ENCODE measurements at regions not wholly inside any gene's neighbourhood (a gene's known extent, or its start where the extent isn't known, plus 50 kb on each side); places are given as distances from the start of the nearest gene placed in this dataset.

- no peak for DNase-seq
- Histone ChIP-seq H3K4me3 (ENCODE audit: low read length) (no peak overlapping the region), H3K9me3 (ENCODE audit: control insufficient read depth, low read length) (peaks cover 22% of the 10 kb centered on the region), H3K36me3 (ENCODE audit: control insufficient read depth, insufficient read depth, low read length) (no peaks in the 10 kb centered on the region), H3K27me3 (ENCODE audit: control insufficient read depth, insufficient read depth, low read length, poor library complexity, severe bottlenecking) (no peaks in the 10 kb centered on the region), H3K9ac (ENCODE audit: extremely low read depth, low read length, poor library complexity, severe bottlenecking) (no peak overlapping the region), H3K4me1 (ENCODE audit: control insufficient read depth, insufficient read depth, low read length) (no peaks in the 10 kb centered on the region), H3K27ac (ENCODE audit: low read depth, low read length) (no peak overlapping the region)
- Mint-ChIP-seq H3K27me3 (ENCODE audit: insufficient read depth) (no peaks in the 10 kb centered on the region), H3K36me3 (ENCODE audit: low read depth) (no peaks in the 10 kb centered on the region), H3K4me1 (peaks cover 6% of the 10 kb centered on the region), H3K9me3 (peaks cover 3% of the 10 kb centered on the region), H3K4me3 (no peak overlapping the region), H3K27ac (no peak overlapping the region)
- 96 to 100% methylated on average over 1 of the region's 1 CpG for WGBS, 2 experiments (ENCODE audit: insufficient coverage in 1 of 2, insufficient read length in 1 of 2)
- TF ChIP-seq, protein P1, sequence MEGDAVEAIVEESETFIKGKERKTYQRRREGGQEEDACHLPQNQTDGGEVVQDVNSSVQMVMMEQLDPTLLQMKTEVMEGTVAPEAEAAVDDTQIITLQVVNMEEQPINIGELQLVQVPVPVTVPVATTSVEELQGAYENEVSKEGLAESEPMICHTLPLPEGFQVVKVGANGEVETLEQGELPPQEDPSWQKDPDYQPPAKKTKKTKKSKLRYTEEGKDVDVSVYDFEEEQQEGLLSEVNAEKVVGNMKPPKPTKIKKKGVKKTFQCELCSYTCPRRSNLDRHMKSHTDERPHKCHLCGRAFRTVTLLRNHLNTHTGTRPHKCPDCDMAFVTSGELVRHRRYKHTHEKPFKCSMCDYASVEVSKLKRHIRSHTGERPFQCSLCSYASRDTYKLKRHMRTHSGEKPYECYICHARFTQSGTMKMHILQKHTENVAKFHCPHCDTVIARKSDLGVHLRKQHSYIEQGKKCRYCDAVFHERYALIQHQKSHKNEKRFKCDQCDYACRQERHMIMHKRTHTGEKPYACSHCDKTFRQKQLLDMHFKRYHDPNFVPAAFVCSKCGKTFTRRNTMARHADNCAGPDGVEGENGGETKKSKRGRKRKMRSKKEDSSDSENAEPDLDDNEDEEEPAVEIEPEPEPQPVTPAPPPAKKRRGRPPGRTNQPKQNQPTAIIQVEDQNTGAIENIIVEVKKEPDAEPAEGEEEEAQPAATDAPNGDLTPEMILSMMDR (conservative IDR thresholded peaks at IDR 0.05), result no peak
These were observed 847.8 kb downstream of the TRIML1 start for GRCh38 chr4:188987011-188987410.

GRCh38 chr4:188988131-188988530 lies 848.9 kb downstream of the TRIML1 start:
- Histone ChIP-seq H3K36me3 (ENCODE audit: control insufficient read depth, insufficient read depth, low read length) (no peaks in the 10 kb centered on the region), H3K27me3 (ENCODE audit: control insufficient read depth, insufficient read depth, low read length, poor library complexity, severe bottlenecking) (no peaks in the 10 kb centered on the region), H3K9me3 (ENCODE audit: control insufficient read depth, low read length) (peaks cover 18% of the 10 kb centered on the region), H3K4me1 (ENCODE audit: control insufficient read depth, insufficient read depth, low read length) (no peaks in the 10 kb centered on the region), H3K4me3 (ENCODE audit: low read length) (no peak overlapping the region), H3K9ac (ENCODE audit: extremely low read depth, low read length, poor library complexity, severe bottlenecking) (no peak overlapping the region), H3K27ac (ENCODE audit: low read depth, low read length) (no peak overlapping the region)
- TF ChIP-seq, protein P1 (conservative IDR thresholded peaks at IDR 0.05), result no peak
- Mint-ChIP-seq H3K27ac (no peak overlapping the region), H3K36me3 (ENCODE audit: low read depth) (no peaks in the 10 kb centered on the region), H3K4me3 (no peak overlapping the region), H3K27me3 (ENCODE audit: insufficient read depth) (no peaks in the 10 kb centered on the region), H3K4me1 (peaks cover 6% of the 10 kb centered on the region), H3K9me3 (peaks cover 3% of the 10 kb centered on the region)
- WGBS, 2 experiments (ENCODE audit: insufficient coverage in 1 of 2, insufficient read length in 1 of 2), result 95 to 97% methylated on average over 6 to 8 of the region's 8 CpGs
- DNase-seq, result no peak

DNA sequence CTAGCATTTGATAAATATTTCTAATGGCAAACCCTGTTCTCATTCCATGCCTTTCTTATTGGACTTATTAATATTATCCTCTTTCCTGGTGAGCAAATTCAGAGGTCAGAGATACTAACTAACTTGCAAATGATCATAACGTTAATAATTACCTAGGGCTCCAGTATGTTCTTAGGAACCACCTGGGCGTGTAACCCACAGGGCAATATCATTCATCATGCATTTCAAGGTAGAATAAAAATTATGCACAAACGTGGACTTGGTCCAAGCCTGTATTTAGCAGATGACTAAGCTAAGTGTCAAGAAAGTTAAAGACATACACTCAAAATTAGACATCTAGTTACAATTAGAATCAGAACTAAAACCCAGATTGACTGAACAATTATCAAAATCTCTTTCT lies 850.1 kb downstream of the TRIML1 start:
- Mint-ChIP-seq H3K36me3 (ENCODE audit: low read depth) (no peaks in the 10 kb centered on the region), H3K9me3 (peaks cover 3% of the 10 kb centered on the region), H3K4me1 (peaks cover 6% of the 10 kb centered on the region), H3K27ac (no peak overlapping the region), H3K27me3 (ENCODE audit: insufficient read depth) (no peaks in the 10 kb centered on the region), H3K4me3 (no peak overlapping the region)
- H3K9ac ChIP-seq (ENCODE audit: extremely low read depth, low read length, poor library complexity, severe bottlenecking), result no peak overlapping the region
- H3K27ac ChIP-seq (ENCODE audit: low read depth, low read length), result no peak overlapping the region
- TF ChIP-seq, protein P1 (conservative IDR thresholded peaks at IDR 0.05), result no peak
- WGBS, 2 experiments (ENCODE audit: insufficient coverage in 1 of 2, insufficient read length in 1 of 2), result 80 to 94% methylated on average over 1 to 3 of the region's 3 CpGs
- H3K36me3 ChIP-seq (ENCODE audit: control insufficient read depth, insufficient read depth, low read length), result no peaks in the 10 kb centered on the region
- H3K27me3 ChIP-seq (ENCODE audit: control insufficient read depth, insufficient read depth, low read length, poor library complexity, severe bottlenecking), result no peaks in the 10 kb centered on the region
- DNase-seq, result no peak
- H3K4me1 ChIP-seq (ENCODE audit: control insufficient read depth, insufficient read depth, low read length), result no peaks in the 10 kb centered on the region
- H3K9me3 ChIP-seq (ENCODE audit: control insufficient read depth, low read length), result peaks cover 7% of the 10 kb centered on the region
- H3K4me3 ChIP-seq (ENCODE audit: low read length), result no peak overlapping the region

Measured in endodermal cell (in vitro differentiated cells).